UCSD-AML1 (cell line): ENCODE measurements at regions not wholly inside any gene's neighbourhood (a gene's known extent, or its start where the extent isn't known, plus 50 kb on each side); places are given as distances from the start of the nearest gene placed in this dataset.
"Not testable (repeated sequence)": the region's sequence is repeated elsewhere in the genome, so short reads cannot be mapped to it uniquely, and the experiment has no call there.

ENCODE experiments used
- DNase-seq: peaks from one replicate; lab custom pipeline; 2025; ENCODE audit not compliant: unreplicated experiment; lab: John Stamatoyannopoulos, UW

GRCh38 chr2:153420394-153420793 is 58.2 kb downstream of the RPRM start:
- no peak for DNase-seq

GRCh38 chr2:153417077-153417476 is 61.5 kb downstream of the RPRM start:
- DNase-seq, result no peak

- no peak for DNase-seq
Measured at GRCh38 chr2:153416071-153416470, 62.5 kb downstream of the RPRM start.

GRCh38 chr2:153408710-153409385 is 69.7 kb downstream of the RPRM start:
- DNase-seq, result no peak

- DNase-seq, result no peak
Measured at GRCh38 chr2:153405196-153405595, 73.4 kb downstream of the RPRM start.

GRCh38 chr2:153404792-153405191 is 73.8 kb downstream of the RPRM start:
- no peak for DNase-seq

GRCh38 chr2:153403940-153404339 is 74.6 kb downstream of the RPRM start:
- no peak for DNase-seq

- DNase-seq, result not testable (repeated sequence)
Measured at GRCh38 chr2:153403352-153403751, 75.2 kb downstream of the RPRM start.

- DNase-seq, result no peak
Measured at GRCh38 chr2:153394686-153395085, 83.9 kb downstream of the RPRM start.

GRCh38 chr2:153394247-153394646 is 84.3 kb downstream of the RPRM start:
- no peak for DNase-seq

- DNase-seq, result no peak
Measured at GRCh38 chr2:153393518-153393917, 85.0 kb downstream of the RPRM start.

GRCh38 chr2:153391131-153391530 is 87.4 kb downstream of the RPRM start:
- DNase-seq, result no peak

GRCh38 chr2:153388246-153388645 is 90.3 kb downstream of the RPRM start:
- no peak for DNase-seq

- no peak for DNase-seq
Measured at GRCh38 chr2:153387203-153387602, 91.4 kb downstream of the RPRM start.

GRCh38 chr2:153386481-153386897 is 92.1 kb downstream of the RPRM start:
- DNase-seq, result no peak

- no peak for DNase-seq
Measured at GRCh38 chr2:153373510-153374279, 104.9 kb downstream of the RPRM start.

GRCh38 chr2:153360239-153360638 is 118.3 kb downstream of the RPRM start:
- no peak for DNase-seq

- no peak for DNase-seq
Measured at GRCh38 chr2:153354377-153354776, 124.2 kb downstream of the RPRM start.

GRCh38 chr2:153349603-153350002 is 129.0 kb downstream of the RPRM start:
- DNase-seq, result no peak

- no peak for DNase-seq
Measured at GRCh38 chr2:153347818-153348495, 130.6 kb downstream of the RPRM start.

- no peak for DNase-seq
Measured at GRCh38 chr2:153320879-153321278, 157.7 kb downstream of the RPRM start.

- DNase-seq, result no peak
Measured at GRCh38 chr2:153311432-153311831, 167.1 kb downstream of the RPRM start.
